ENCODE measurements at regions not wholly inside any gene's neighbourhood (a gene's known extent, or its start where the extent isn't known, plus 50 kb on each side); places are given as distances from the start of the nearest gene placed in this dataset.
"Not testable (repeated sequence)": the region's sequence is repeated elsewhere in the genome, so short reads cannot be mapped to it uniquely, and the experiment has no call there.

- TF ChIP-seq CTCF (IDR thresholded peaks at IDR 0.05; ENCODE audit: low read length, missing control alignments), result no peak
- no peak for DNase-seq (ENCODE audit: low read depth)
- no peak overlapping the region for H3K4me3 ChIP-seq (replicated peaks; ENCODE audit: low read depth, low read length)
These were observed 506.4 kb downstream of the KLHL4 start for GRCh38 chrX:88024022-88024421.

GRCh38 chrX:88072339-88073030 is 554.9 kb downstream of the KLHL4 start:
- H3K4me3 ChIP-seq (replicated peaks; ENCODE audit: low read depth, low read length), result no peak overlapping the region
- no peak for DNase-seq (ENCODE audit: low read depth)
- no peak for TF ChIP-seq CTCF (IDR thresholded peaks at IDR 0.05; ENCODE audit: low read length, missing control alignments)

DNA sequence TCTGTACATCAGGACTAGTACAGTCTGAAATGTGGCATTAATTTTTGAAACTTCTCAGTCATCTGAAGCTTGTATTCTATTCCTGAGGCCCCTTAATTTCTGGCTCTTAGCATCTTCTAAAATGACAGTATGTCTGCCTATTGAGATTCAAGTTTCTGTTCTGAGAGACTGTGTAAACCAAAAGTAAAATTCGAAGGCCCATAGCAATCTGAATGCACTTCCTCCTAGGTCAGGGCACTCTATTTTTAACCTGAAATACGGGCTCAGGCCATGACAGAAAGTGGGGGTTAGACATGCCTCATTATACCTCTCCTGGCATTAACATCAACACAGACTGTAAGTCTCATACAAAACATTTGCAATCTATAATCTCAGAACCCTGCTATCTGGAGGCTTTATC is 584.4 kb downstream of the KLHL4 start:
- no peak for TF ChIP-seq CTCF (IDR thresholded peaks at IDR 0.05; ENCODE audit: low read length, missing control alignments)
- DNase-seq (ENCODE audit: low read depth), result no peak
- no peak overlapping the region for H3K4me3 ChIP-seq (replicated peaks; ENCODE audit: low read depth, low read length)

DNA sequence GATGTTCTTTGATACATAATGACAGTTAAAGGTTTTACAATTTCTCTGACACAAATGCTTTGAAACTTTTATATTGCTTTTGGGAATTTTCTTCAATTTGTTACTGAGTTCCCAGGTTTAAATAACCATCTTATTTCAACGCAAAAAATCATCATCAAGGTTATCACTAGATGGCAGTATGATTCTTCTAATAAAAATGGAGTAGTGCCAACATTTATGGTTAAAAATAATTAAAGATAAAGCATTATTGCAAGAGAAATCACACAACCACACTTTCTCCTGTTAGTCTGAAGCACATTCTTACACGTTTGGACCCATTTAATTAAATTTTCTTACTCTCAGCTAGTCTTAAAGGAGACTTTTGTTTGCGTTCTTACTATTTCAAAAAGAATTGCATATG is 611.3 kb upstream of the CPXCR1 start:
- peak; percentile 1 for DNase-seq (ENCODE audit: low read depth)
- no peak for TF ChIP-seq CTCF (IDR thresholded peaks at IDR 0.05; ENCODE audit: low read length, missing control alignments)
- H3K4me3 ChIP-seq (replicated peaks; ENCODE audit: low read depth, low read length), result no peak overlapping the region

GRCh38 chrX:88136328-88136727 is 610.7 kb upstream of the CPXCR1 start:
- no peak for DNase-seq (ENCODE audit: low read depth)
- H3K4me3 ChIP-seq (replicated peaks; ENCODE audit: low read depth, low read length), result no peak overlapping the region
- TF ChIP-seq CTCF (IDR thresholded peaks at IDR 0.05; ENCODE audit: low read length, missing control alignments), result no peak

- no peak for DNase-seq (ENCODE audit: low read depth)
- H3K4me3 ChIP-seq (replicated peaks; ENCODE audit: low read depth, low read length), result no peak overlapping the region
- no peak for TF ChIP-seq CTCF (IDR thresholded peaks at IDR 0.05; ENCODE audit: low read length, missing control alignments)
These were observed 600.4 kb upstream of the CPXCR1 start for GRCh38 chrX:88146577-88146976.

DNA sequence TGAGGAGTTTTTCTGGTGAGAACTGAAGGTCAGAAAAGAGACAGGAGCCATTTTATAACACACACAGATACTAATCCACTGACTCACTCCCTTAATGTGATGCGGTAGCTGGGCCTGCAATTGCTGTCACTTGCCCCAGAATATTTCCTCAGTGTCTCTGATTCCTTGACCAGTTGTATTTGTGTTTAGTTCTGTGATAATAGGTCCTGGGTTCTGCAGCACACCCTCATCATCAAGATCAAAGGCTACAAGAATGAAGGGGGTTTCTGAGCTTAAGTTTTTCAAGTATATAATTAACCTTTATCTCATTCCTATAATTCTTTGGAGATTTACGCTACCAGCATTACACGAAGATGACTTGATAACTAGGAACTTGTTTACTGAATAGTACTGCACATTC is 576.5 kb upstream of the CPXCR1 start:
- no peak for DNase-seq (ENCODE audit: low read depth)
- H3K4me3 ChIP-seq (replicated peaks; ENCODE audit: low read depth, low read length), result no peak overlapping the region
- no peak for TF ChIP-seq CTCF (IDR thresholded peaks at IDR 0.05; ENCODE audit: low read length, missing control alignments)

DNA sequence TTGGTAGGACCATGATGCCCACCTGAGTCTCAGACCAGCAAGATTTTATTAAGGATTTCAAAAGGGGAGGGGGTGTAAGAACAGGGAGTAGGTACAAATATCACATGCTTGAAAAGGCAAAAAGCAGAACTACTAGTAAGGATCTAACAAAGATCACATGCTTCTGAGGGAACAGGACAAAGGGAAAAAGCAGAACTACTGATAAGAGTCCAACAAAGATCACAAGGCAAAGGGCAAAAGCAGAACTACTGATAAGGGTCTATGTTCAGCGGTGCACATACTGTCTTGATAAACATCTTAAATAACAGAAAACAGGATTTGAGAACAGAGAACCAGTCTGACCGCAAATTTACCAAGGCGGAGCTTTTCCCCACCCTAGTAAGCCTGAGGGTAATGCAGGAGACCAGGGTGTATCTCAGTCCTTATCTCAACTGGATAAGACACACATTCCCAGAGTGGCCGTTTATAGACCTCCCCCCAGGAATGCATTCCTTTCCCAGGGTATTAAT is 573.0 kb upstream of the CPXCR1 start:
- not testable (repeated sequence) for DNase-seq (ENCODE audit: low read depth); H3K4me3 ChIP-seq (replicated peaks; ENCODE audit: low read depth, low read length)

Data from fibroblast of pulmonary artery (primary cell).